ENCODE measurements at regions not wholly inside any gene's neighbourhood (a gene's known extent, or its start where the extent isn't known, plus 50 kb on each side); places are given as distances from the start of the nearest gene placed in this dataset.

- WGBS (ENCODE audit: insufficient coverage) = no CpG with 5 or more reads among the region's 1 CpG
- no peaks in the 10 kb centered on the region for H3K4me1 ChIP-seq (ENCODE audit: control insufficient read depth, insufficient read depth, low read length)
- no peaks in the 10 kb centered on the region for H3K27me3 Mint-ChIP-seq (ENCODE audit: low read depth in 2 of 2)
- H3K9me3 ChIP-seq (ENCODE audit: control insufficient read depth, insufficient read depth, low read length) = no peaks in the 10 kb centered on the region
- no peak overlapping the region for H3K4me3 ChIP-seq (ENCODE audit: low read length)
- TF ChIP-seq CTCF (IDR thresholded peaks at IDR 0.05) = no peak
- no peak overlapping the region for H3K27ac ChIP-seq (ENCODE audit: low read length)
- ATAC-seq (no peak), DNase-seq (no peak)
- H3K36me3 ChIP-seq (ENCODE audit: control insufficient read depth, insufficient read depth, low read length) = no peaks in the 10 kb centered on the region
- H3K4me3 Mint-ChIP-seq = no peak overlapping the region
- H3K27ac Mint-ChIP-seq = no peak overlapping the region
- peaks cover 14% of the 10 kb centered on the region for H3K36me3 Mint-ChIP-seq
- intact Hi-C loops (cut with micrococcal nuclease) = no loop called here
- peaks cover 11 to 19% of the 10 kb centered on the region in 2 donors for H3K9me3 Mint-ChIP-seq
- no peaks in the 10 kb centered on the region for H3K4me1 Mint-ChIP-seq
- H3K27me3 ChIP-seq (ENCODE audit: control insufficient read depth, insufficient read depth, low read length) = no peaks in the 10 kb centered on the region
Observed at GRCh38 chr9:24820196-24820595, 274.5 kb upstream of the IZUMO3 start.

GRCh38 chr9:24817756-24818155, 272.1 kb upstream of the IZUMO3 start:
- DNase-seq (no peak), ATAC-seq (no peak)
- Mint-ChIP-seq H3K4me1 (no peaks in the 10 kb centered on the region), H3K27ac (no peak overlapping the region), H3K9me3 (peaks cover 9 to 16% of the 10 kb centered on the region in 2 donors), H3K4me3 (no peak overlapping the region), H3K36me3 (peaks cover 6% of the 10 kb centered on the region), H3K27me3 (ENCODE audit: low read depth in 2 of 2) (no peaks in the 10 kb centered on the region)
- Histone ChIP-seq H3K36me3 (ENCODE audit: control insufficient read depth, insufficient read depth, low read length) (no peaks in the 10 kb centered on the region), H3K27ac (ENCODE audit: low read length) (no peak overlapping the region), H3K4me3 (ENCODE audit: low read length) (no peak overlapping the region), H3K4me1 (ENCODE audit: control insufficient read depth, insufficient read depth, low read length) (no peaks in the 10 kb centered on the region), H3K27me3 (ENCODE audit: control insufficient read depth, insufficient read depth, low read length) (no peaks in the 10 kb centered on the region), H3K9me3 (ENCODE audit: control insufficient read depth, insufficient read depth, low read length) (no peaks in the 10 kb centered on the region)
- WGBS (ENCODE audit: insufficient coverage) = 63% methylated on average over 2 of the region's 2 CpGs
- TF ChIP-seq CTCF (IDR thresholded peaks at IDR 0.05) = no peak
- intact Hi-C loops (cut with micrococcal nuclease) = no loop called here

GRCh38 chr9:24816006-24816405, 270.3 kb upstream of the IZUMO3 start:
- TF ChIP-seq CTCF (IDR thresholded peaks at IDR 0.05) = no peak
- Histone ChIP-seq H3K4me3 (ENCODE audit: low read length) (no peak overlapping the region), H3K4me1 (ENCODE audit: control insufficient read depth, insufficient read depth, low read length) (no peaks in the 10 kb centered on the region), H3K27ac (ENCODE audit: low read length) (no peak overlapping the region), H3K36me3 (ENCODE audit: control insufficient read depth, insufficient read depth, low read length) (no peaks in the 10 kb centered on the region), H3K27me3 (ENCODE audit: control insufficient read depth, insufficient read depth, low read length) (no peaks in the 10 kb centered on the region), H3K9me3 (ENCODE audit: control insufficient read depth, insufficient read depth, low read length) (no peaks in the 10 kb centered on the region)
- intact Hi-C loops (cut with micrococcal nuclease) = no loop called here
- H3K4me1 Mint-ChIP-seq = no peaks in the 10 kb centered on the region
- WGBS (ENCODE audit: insufficient coverage) = 33% methylated on average over 1 of the region's 1 CpG
- no peak overlapping the region for H3K27ac Mint-ChIP-seq
- H3K9me3 Mint-ChIP-seq = peaks cover 10 to 17% of the 10 kb centered on the region in 2 donors
- no peak overlapping the region for H3K4me3 Mint-ChIP-seq
- H3K36me3 Mint-ChIP-seq = no peaks in the 10 kb centered on the region
- no peaks in the 10 kb centered on the region for H3K27me3 Mint-ChIP-seq (ENCODE audit: low read depth in 2 of 2)
- DNase-seq (no peak), ATAC-seq (no peak)

- no peak for DNase-seq
- H3K36me3 Mint-ChIP-seq = peaks cover 7% of the 10 kb centered on the region
- Histone ChIP-seq H3K9me3 (ENCODE audit: control insufficient read depth, insufficient read depth, low read length) (peaks cover 3% of the 10 kb centered on the region), H3K4me1 (ENCODE audit: control insufficient read depth, insufficient read depth, low read length) (no peaks in the 10 kb centered on the region), H3K27ac (ENCODE audit: low read length) (no peak overlapping the region), H3K36me3 (ENCODE audit: control insufficient read depth, insufficient read depth, low read length) (no peaks in the 10 kb centered on the region), H3K27me3 (ENCODE audit: control insufficient read depth, insufficient read depth, low read length) (no peaks in the 10 kb centered on the region), H3K4me3 (ENCODE audit: low read length) (no peak overlapping the region)
- H3K27me3 Mint-ChIP-seq (ENCODE audit: low read depth in 2 of 2) = no peaks in the 10 kb centered on the region
- 67% methylated on average over 1 of the region's 3 CpGs for WGBS (ENCODE audit: insufficient coverage)
- peaks cover 7 to 12% of the 10 kb centered on the region in 2 donors for H3K9me3 Mint-ChIP-seq
- ATAC-seq = no peak
- no peak overlapping the region for H3K4me3 Mint-ChIP-seq
- H3K27ac Mint-ChIP-seq = no peak overlapping the region
- intact Hi-C loops (cut with micrococcal nuclease) = no loop called here
- TF ChIP-seq CTCF (IDR thresholded peaks at IDR 0.05) = no peak
- no peaks in the 10 kb centered on the region for H3K4me1 Mint-ChIP-seq
Observed at GRCh38 chr9:24801344-24801743, 255.6 kb upstream of the IZUMO3 start.

Data from natural killer cell (primary cell).